ENCODE measurements at regions not wholly inside any gene's neighbourhood (a gene's known extent, or its start where the extent isn't known, plus 50 kb on each side); places are given as distances from the start of the nearest gene placed in this dataset.
"Not testable (repeated sequence)": the region's sequence is repeated elsewhere in the genome, so short reads cannot be mapped to it uniquely, and the experiment has no call there.

DNA sequence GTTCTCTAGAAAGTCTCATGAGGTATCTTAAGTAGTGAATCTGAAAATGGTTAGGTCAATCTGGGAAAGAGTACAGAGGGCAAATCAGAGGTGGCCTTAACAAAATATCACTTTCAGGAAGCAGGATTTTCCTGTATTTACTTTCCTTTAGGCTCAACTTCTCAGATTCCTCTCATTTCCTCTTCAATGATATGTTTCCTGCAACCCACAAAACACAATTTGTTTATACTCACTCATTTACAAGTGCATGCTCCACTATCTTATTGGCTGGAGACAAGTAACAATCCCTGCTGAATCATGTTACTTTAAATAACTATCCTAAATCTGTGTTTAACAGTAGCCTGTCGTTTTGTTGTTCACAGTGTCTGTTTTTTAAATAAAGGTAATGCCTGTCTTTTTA, 228.1 kb downstream of the DSC3 start:
- DNase-seq = no peak

DNA sequence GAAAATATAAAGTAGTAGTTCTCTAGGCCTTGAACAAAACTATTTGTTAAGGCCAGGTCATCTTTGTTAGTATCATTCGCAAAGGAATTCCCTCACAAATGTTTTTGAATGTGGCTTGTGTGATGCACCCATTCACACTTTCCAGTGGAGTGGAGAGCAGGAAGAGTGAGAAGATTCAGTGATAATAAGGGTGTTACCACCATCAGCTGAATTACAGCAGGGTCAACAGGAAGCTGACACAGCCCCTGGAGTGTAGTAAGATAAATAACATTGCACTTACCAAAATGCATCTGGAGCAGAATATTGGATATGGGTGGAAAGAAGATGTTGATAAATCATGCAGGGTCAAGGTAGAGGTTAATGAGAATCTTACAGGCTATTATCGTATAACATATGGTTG, 231.0 kb downstream of the DSC3 start:
- no peak for DNase-seq

DNA sequence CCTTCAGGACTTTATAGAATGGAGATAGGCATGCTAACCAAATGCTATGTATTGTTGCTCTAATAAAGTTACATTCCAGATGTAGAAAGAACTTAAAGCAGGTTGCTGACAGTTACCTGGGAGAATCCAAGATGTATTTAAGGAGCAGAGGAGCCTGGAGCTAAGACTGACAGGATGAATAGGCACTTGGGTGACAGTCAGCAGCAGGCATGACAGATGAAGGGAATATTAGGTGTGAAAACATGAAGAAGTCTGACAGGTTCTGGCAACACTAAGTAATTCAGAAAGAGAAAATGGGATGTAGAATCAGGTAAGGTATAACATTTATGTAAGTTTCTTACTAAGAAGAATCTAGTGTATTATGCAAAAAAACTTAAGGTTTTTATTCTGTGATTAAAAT, 232.0 kb downstream of the DSC3 start:
- DNase-seq = no peak

DNA sequence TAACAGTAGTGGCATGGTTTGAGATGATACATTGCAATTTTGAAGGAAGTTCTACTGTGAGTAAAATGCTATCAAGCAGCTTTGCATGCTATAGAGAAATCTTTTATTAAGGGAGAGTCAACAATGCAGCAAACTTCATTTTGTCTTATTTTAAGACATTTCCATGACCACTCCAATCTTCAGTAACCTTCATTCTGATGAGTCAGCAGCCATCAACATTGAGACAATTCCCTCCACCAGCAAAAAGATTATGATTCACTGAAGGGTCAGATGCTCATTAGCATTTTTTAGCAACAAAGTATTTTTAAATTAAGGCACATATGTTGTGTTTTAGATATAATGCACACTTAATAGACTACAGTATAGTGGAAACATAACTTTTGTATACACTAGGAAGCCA, 235.7 kb downstream of the DSC3 start:
- DNase-seq = no peak

DNA sequence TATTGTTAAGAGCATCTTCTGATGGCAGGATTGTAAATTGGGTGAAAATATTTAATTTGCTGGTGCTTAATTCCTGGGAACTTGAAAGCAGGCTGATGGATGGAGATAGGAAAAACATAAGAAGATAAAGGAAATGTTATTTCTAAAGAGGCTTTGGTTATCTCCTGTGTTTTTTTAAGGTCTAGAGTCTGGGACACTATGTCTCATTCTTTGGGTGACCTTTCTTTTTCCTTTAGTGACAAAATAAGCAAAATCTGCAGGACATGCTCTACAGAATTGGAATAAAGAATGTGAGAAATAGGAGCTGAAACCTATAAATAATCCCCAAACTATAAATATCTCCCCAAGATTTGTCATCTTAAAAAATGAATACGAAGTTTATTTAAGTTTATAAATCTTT, 241.7 kb downstream of the DSC3 start:
- DNase-seq = no peak

DNA sequence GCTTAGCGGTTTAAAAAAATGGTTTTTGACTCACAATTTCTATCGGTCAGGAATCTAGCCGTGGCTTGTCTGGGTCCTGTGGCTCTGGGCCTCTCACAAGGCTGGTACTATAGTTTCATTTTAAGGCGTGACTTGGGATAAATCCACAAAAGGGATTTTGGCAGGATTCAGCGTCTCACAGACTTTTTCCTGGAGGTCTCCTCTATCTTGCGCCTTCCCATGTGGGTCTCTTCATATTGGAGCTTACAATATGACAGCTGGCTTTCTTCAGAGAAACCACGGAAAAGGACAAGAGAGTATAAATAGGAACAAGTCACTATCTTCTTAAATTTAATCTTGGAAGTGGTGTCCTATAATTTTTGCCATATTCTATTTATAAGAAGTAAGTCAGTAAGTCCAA, 250.5 kb downstream of the DSC3 start:
- no peak for DNase-seq

DNA sequence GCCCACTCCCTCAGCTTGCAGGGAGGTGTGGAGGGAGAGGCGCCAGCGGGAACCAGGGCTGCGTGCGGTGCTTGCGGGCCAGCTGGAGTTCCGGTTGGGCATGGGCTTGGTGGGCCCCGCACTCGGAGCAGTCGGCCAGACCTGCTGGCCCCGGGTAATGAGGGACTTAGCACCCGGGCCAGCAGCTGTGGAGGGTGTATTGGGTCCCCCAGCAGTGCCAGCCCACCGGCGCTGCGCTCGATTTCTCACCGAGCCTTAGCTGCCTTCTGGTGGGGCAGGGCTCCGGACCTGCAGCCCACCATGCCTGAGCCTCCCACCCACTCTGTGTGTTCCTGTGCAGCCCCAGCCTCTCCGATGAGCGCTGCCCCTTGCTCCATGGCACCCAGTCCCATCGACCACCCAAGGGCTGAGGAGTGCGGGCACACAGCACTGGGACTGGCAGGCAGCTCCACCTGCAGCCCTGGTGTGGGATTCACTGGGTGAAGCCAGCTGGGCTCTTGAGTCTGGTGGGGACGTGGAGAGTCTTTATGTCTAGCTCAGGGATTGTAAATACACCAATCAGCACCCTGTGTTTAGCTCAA, 254.0 kb downstream of the DSC3 start:
- DNase-seq = not testable (repeated sequence)

DNA sequence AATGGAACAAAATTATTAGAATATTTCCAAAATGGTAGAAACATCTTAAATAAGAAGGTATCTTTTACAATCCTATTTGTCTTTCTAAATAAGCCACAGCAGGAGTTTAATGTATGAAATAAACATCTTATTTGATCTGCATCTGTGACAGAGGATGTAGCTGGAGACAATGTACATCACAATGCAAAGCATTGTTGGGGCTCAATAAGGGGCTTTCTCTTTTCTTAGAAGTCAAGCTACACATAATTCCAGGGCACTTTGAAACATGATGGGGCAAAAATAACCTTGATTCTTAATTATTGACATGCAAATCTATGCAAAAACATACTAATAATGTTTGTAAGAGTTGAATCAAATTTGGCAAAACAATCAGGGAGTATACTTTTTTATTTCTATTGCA, 255.1 kb downstream of the DSC3 start:
- DNase-seq = no peak

DNA sequence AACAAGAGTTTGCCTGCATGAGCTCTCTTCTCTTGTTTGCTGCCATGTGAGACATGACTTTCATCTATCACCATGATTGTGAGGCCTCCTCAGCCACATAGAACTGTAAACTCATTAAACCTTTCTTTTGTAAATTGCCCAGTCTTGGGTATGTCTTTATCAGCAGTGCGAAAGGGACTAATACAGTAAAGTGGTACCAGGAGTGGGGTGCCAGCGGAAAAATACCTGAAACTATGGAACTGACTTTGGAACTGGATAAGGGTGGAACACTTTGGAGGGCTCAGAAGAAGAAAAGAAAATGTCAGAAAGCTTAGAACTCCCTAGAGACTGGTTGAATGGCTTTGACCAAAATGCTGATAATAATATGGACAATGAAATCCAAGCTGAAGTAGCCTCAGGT, 260.9 kb downstream of the DSC3 start:
- DNase-seq = no peak

DNA sequence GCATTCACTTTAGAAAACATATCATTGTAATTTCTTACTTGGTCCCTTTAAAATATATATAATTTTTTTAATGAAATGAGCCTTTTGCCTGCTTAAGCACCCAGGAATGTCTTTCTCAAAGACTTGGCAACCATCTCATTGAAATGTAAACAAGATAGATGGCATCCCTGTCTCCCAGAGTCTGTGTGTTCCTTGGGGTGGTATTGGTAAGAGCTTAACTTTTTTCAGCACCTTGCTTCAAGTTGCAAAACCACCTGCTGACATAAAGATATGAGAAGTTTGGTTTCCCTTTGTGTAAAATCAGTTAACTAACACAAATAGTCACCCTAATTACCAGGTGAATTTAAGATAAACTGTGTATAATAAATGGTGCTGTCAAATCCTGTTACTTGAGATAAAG, 266.9 kb downstream of the DSC3 start:
- DNase-seq = no peak

DNA sequence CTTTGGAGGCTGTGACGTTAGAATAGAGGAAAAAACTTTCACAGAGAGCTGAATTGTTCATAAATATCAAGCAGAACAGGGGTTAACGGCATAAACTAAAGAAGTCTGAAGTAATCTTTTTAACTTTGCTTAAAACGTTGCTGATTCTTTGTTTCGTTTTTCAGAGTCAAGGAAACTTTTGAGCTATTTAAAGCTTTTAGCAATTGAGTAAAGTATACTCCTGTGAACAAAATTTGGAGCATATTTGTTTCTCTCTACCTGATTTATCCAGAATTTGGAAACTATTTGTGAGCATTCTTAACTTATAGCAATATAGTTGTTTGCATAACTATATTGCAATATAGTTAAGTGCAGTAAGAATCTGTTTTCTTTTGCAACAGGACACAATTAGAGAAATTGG, 270.4 kb downstream of the DSC3 start:
- DNase-seq = not testable (repeated sequence)

DNA sequence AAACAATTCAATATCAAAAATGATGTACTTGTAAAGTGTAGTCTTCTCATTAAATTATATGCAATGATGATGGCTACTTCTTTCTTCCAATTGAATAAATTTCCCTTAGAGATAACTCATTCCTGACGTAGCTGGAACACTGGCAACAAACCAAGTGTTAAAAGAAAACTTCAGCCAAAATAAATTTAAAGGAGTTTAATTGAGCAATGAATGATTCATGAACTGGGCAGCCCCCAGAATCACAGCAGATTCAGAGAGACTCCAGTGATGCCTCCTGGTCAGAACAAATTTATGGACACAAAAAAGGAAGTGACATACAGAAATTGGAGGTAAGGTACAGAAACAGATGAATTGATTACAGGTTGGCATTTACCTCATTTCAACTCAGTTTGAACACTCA, 276.5 kb downstream of the DSC3 start:
- no peak for DNase-seq

DNA sequence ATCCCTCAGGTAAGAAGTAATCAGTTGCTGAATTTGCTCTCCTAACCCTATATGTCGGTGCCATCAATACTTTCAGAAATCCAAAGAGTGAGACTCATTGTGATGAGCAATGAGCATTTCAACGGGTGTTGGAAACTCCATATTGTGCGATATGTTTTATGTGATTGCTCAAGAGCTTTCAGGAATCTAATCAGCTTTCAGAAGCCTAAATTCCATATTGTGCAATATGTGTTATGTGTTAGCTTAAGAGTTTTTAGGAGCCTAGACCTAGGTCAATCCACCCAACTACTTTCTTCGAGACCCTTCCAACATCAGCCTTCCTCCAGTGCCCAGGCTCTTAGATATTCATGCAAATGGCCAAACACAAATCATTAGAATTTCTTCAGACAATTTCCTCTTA, 277.3 kb downstream of the DSC3 start:
- DNase-seq = no peak

DNA sequence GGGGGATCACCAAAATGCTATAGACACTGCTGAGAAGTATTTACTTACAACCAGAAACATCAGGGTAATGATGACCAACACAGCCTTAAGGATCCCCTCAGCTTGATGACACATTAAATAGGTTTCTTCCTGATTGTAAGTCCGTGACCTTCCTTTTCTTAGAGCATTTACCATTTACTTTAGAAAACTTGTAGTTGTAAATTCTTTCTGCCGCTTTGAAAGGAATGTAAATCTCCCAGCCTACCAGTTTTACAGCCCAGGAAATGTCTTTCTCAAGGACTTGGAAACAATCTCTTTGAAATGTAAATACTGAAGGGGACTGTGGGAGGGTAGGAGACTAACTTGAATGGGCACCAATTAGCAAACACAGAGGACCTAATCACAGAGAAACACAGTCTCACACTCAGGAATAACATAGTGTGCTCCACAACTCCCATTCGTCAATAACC, 278.6 kb downstream of the DSC3 start:
- DNase-seq = no peak

DNA sequence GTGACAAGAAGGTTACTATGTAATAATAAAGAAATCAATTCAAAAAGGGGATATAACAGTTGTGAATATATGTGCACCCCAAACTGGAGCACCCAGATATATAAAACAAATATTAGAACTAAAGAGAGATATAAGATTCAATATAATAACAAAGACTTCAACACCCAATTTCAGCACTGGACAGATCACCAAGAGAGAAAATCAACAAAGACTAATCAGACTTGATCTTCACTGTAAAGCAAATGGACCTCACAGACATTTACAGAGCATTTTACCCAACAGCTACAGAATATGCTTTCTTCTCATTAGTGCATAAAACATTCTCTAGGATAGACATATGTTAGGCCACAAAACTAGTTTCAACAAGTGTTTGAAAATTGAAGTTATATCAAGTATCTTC, 287.7 kb downstream of the DSC3 start:
- DNase-seq = no peak

DNA sequence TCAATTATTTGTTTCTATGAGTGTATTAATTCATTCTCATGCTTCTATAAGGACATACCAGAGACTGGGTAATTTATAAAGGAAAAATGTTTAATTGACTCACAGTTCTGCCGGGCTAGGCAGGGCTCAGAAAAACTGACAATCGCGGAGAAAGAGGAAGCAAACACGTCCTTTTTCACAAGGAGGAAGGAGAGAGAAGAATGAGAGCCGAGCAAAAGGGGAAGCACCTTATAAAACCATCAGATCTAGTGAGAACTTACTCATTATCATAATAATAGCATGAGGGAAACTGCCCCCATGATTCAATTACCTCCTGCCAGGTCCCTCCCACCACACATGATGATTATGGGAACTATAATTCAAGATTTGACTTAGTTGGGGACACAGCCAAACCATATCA, 294.0 kb downstream of the DSC3 start:
- DNase-seq = no peak

DNA sequence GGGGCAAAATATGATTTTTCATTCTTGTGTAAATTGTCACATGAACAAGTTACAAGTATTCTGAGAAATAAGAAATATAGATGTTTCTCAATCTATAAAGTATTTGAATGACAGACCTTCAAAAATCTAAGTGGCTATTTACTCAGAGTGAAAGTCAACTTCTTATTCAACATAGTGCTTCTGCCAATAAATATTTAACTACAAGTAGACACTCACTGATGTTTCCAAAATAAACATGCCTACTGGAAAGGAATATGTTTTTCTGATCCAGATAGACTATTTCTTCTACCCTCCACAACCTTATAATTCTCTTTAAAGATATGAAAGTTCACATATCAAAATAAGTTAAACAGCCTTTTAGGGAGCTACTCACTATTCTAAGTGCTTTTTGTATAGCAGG, 296.3 kb downstream of the DSC3 start:
- no peak for DNase-seq

DNA sequence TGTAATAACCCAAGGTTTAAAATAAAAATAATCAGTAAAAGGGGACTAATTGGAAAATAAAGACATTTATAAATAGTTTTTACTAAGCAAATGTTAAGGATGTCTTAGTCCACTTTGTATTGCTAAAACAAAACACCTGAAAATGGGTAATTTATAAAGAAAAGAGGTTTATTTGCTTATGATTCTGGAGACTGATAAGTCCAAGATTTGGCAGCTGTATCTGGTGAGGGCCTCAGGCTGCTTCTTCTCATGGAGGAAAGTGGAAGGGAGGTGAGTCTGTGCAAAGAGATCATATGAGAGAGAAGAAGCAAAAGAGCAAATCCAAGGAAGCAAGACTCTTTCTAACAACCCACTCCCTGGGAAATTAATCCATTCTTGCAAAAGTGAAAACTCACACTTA, 299.5 kb downstream of the DSC3 start:
- no peak for DNase-seq

DNA sequence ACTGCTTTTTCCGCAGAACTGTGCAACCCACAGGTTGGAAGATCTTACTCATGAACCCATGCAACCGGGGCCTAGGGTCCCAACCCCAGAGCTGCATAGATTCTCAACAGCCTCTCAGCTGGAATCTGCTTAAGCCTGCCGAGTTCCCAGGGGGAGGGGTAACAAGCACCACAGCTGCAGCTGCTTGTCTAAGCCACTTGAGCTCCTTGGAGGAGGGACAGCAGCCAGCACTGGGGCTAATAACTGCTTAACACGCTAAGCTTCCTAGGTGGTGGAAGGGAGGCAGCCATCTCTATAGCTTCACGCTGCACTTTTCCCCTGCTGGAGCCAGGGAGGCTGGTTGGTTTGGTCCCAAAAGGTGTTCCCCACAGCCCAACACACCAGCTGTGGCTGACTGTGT, 311.6 kb downstream of the DSC3 start:
- no peak for DNase-seq

DNA sequence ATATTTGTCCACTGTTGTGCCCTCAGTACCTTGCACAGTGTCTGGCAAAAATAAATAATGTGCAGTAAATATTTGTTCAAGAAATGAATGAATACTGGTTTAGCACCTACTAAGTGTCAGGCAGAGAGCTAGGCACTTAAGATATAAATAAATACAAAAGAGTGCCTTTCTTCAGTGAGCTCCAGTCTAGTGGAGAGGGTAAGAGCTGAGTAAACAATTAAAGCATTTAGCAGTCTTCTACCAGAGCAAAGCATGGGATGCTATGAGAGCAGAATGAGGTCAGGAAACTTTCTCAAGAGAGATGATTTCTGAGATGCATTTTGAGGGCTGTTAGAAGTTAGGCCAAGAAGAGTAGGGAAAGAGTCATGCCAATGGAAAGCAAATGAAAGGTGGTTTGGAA, 314.7 kb downstream of the DSC3 start:
- DNase-seq = no peak

DNA sequence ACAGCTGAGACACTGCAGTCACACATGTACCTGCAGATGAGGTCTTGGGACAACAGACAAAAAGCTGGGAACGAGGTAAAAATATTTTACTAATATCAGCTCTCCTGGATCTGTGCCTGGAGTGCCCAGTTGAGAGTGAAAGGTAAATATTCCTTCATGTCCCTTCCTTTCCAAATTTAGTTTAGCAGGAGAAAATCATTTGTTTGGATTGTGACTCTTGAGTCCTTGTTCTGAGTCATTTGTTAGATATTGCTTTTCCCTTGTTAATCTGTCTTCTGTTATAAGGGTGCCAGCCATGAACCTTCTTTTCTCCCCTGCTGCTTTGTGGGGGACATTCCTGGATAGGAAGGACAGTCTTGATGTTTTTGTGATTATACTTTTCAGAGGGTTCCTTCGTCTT, 329.2 kb downstream of the DSC3 start:
- no peak for DNase-seq

DNA sequence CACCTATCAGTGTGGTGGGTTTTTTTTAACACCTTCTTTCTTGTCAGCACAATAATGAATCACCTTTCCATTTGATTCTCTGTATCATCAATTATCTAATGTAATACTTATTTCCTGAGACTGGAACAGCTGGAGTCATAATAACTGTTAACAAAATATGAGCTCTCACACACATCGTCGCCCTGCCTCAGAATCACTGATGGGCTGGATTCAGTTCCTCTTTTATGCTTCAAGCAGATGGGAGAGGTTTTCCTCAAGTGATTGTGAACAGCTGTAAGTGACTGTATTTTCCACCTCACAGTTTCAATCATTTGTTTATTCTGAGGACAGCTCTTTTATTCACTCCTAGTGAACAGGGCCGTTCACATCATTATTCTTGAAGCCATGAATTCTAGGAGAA, 330.2 kb downstream of the DSC3 start:
- no peak for DNase-seq

DNA sequence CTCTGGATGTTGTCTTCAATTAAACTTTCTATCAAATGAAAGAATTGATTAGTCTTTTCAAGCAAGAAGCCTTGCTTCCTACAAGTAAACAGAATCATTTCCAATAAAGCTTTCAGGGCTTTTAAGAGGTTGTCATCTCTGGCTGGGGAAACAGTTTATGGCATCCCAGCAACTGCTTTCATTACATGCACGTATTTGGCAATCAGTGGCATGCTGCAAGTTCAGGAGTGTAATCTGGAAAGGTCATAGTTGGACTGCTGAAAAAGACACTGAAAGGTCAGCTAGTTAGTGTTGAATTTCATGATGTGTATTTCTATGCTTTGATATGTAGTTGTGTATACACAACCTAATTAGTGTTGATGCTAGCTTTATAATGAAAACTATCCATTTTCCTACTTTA, 332.9 kb downstream of the DSC3 start:
- DNase-seq = no peak

DNA sequence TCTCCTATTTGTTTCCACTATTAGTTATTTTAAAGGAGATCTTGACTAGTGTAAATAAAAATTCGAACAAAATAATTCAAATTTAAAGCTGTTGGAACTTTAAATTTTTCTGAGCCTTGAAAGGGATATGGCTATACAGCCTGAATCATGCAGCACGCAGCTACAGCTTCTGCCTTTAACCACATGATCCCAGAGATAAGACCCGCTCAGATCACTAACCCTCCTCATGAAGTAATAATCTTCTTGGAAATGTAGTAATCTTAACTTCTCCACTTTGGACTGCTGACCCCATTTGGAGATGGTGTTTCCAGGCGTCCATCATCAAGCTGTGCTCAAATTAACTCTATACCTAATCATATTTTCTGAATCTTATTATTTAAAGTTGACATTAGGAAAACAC, 336.6 kb downstream of the DSC3 start:
- DNase-seq = no peak

DNA sequence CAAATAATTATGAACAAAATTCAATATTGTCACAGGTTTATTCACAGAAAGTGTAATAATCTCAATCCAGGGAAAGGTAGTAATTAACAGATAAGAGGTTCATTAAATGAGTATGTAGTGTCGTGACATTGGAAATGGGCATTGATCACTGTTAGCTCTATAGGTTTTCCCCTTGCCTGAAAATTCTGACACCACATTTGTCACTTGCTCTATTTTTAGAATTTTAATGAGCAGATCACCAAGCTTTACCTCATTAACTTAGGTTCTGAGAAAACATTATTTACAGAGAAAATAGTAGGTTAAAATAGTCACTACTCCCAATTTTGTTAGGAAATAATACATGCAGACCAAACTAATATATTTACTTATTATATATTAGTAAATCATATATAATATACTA, 344.0 kb downstream of the DSC3 start:
- DNase-seq = no peak

DNA sequence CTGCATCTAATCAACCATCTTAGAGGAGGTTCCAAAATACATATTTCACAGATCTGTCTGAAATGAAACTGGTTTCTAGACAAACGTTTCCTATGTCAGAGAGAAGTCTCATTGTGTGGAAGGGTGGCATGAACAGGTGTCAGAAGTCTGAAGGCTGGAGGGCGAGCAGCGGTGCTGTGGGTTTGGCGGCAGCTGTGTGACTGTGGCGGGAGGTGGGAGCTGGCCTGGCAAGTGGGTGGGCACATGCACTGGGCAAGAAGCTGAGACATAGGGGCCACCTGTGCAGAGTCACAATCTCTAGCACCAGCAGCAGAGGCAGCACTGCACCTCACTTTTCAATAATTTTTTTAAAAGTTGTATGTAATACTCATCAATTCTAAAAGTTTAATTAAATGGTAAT, 346.3 kb downstream of the DSC3 start:
- DNase-seq = no peak
